ENCODE measurements at regions not wholly inside any gene's neighbourhood (a gene's known extent, or its start where the extent isn't known, plus 50 kb on each side); places are given as distances from the start of the nearest gene placed in this dataset.
A peak's percentile ranks its signal among the peaks of the same experiment; 100 is the strongest.

GRCh38 chr2:39608686-39609441 lies 56.9 kb upstream of the TMEM178A start:
- H3K4me1 ChIP-seq (ENCODE audit: control insufficient read depth, insufficient read depth, low read length) = peaks cover 8% of the 10 kb centered on the region
- no peak overlapping the region for H3K4me3 Mint-ChIP-seq
- H3K36me3 Mint-ChIP-seq (ENCODE audit: low read depth) = no peaks in the 10 kb centered on the region
- H3K9me3 ChIP-seq (ENCODE audit: control insufficient read depth, low read length) = no peaks in the 10 kb centered on the region
- 88 to 93% methylated on average over 5 to 6 of the region's 6 CpGs for WGBS, 2 experiments (ENCODE audit: insufficient coverage in 1 of 2, insufficient read length in 1 of 2)
- no peaks in the 10 kb centered on the region for H3K9me3 Mint-ChIP-seq
- peaks cover 38% of the 10 kb centered on the region for H3K4me1 Mint-ChIP-seq
- H3K27ac Mint-ChIP-seq = peak overlapping the region; percentile 17
- no peaks in the 10 kb centered on the region for H3K27me3 ChIP-seq (ENCODE audit: control insufficient read depth, insufficient read depth, low read length, poor library complexity, severe bottlenecking)
- no peaks in the 10 kb centered on the region for H3K36me3 ChIP-seq (ENCODE audit: control insufficient read depth, insufficient read depth, low read length)
- no peak for DNase-seq
- H3K27ac ChIP-seq (ENCODE audit: low read depth, low read length) = peak overlapping the region; percentile 90
- H3K4me3 ChIP-seq (ENCODE audit: low read length) = no peak overlapping the region
- TF ChIP-seq CTCF (conservative IDR thresholded peaks at IDR 0.05) = no peak
- no peaks in the 10 kb centered on the region for H3K27me3 Mint-ChIP-seq (ENCODE audit: insufficient read depth)
- H3K9ac ChIP-seq (ENCODE audit: extremely low read depth, low read length, poor library complexity, severe bottlenecking) = no peak overlapping the region

GRCh38 chr2:39609917-39610316 lies 55.8 kb upstream of the TMEM178A start:
- Mint-ChIP-seq H3K4me1 (peaks cover 37% of the 10 kb centered on the region), H3K4me3 (no peak overlapping the region), H3K36me3 (ENCODE audit: low read depth) (no peaks in the 10 kb centered on the region), H3K27ac (no peak overlapping the region), H3K27me3 (ENCODE audit: insufficient read depth) (no peaks in the 10 kb centered on the region), H3K9me3 (no peaks in the 10 kb centered on the region)
- H3K9ac ChIP-seq (ENCODE audit: extremely low read depth, low read length, poor library complexity, severe bottlenecking) = no peak overlapping the region
- H3K9me3 ChIP-seq (ENCODE audit: control insufficient read depth, low read length) = no peaks in the 10 kb centered on the region
- H3K4me1 ChIP-seq (ENCODE audit: control insufficient read depth, insufficient read depth, low read length) = peaks cover 8% of the 10 kb centered on the region
- no peak for TF ChIP-seq CTCF (conservative IDR thresholded peaks at IDR 0.05)
- no peaks in the 10 kb centered on the region for H3K27me3 ChIP-seq (ENCODE audit: control insufficient read depth, insufficient read depth, low read length, poor library complexity, severe bottlenecking)
- no peak overlapping the region for H3K4me3 ChIP-seq (ENCODE audit: low read length)
- H3K36me3 ChIP-seq (ENCODE audit: control insufficient read depth, insufficient read depth, low read length) = no peaks in the 10 kb centered on the region
- H3K27ac ChIP-seq (ENCODE audit: low read depth, low read length) = no peak overlapping the region
- 97% methylated on average over 2 of the region's 2 CpGs; no CpG with 5 or more reads in 1 of the 2 experiments for WGBS, 2 experiments (ENCODE audit: insufficient coverage in 1 of 2, insufficient read length in 1 of 2)
- DNase-seq = no peak

- Mint-ChIP-seq H3K4me3 (no peak overlapping the region), H3K27ac (no peak overlapping the region), H3K36me3 (ENCODE audit: low read depth) (no peaks in the 10 kb centered on the region), H3K4me1 (peaks cover 9% of the 10 kb centered on the region), H3K9me3 (no peaks in the 10 kb centered on the region), H3K27me3 (ENCODE audit: insufficient read depth) (no peaks in the 10 kb centered on the region)
- Histone ChIP-seq H3K27ac (ENCODE audit: low read depth, low read length) (no peak overlapping the region), H3K4me1 (ENCODE audit: control insufficient read depth, insufficient read depth, low read length) (peaks cover 5% of the 10 kb centered on the region), H3K9ac (ENCODE audit: extremely low read depth, low read length, poor library complexity, severe bottlenecking) (no peak overlapping the region), H3K36me3 (ENCODE audit: control insufficient read depth, insufficient read depth, low read length) (no peaks in the 10 kb centered on the region), H3K4me3 (ENCODE audit: low read length) (no peak overlapping the region), H3K27me3 (ENCODE audit: control insufficient read depth, insufficient read depth, low read length, poor library complexity, severe bottlenecking) (peaks cover 7% of the 10 kb centered on the region), H3K9me3 (ENCODE audit: control insufficient read depth, low read length) (no peaks in the 10 kb centered on the region)
- no peak for TF ChIP-seq CTCF (conservative IDR thresholded peaks at IDR 0.05)
- no peak for DNase-seq
- 98% methylated on average over 1 of the region's 1 CpG; no CpG with 5 or more reads in 1 of the 2 experiments for WGBS, 2 experiments (ENCODE audit: insufficient coverage in 1 of 2, insufficient read length in 1 of 2)
Measured at GRCh38 chr2:39615675-39616074, 50.0 kb upstream of the TMEM178A start.

All from endodermal cell (in vitro differentiated cells).